ENCODE measurements at regions not wholly inside any gene's neighbourhood (a gene's known extent, or its start where the extent isn't known, plus 50 kb on each side); places are given as distances from the start of the nearest gene placed in this dataset.

- TF ChIP-seq CTCF (IDR thresholded peaks at IDR 0.05) (no peak), POLR2A (IDR thresholded peaks at IDR 0.05; ENCODE audit: low read length) (no peak), USF2 (IDR thresholded peaks at IDR 0.05) (no peak), SREBF2 (IDR thresholded peaks at IDR 0.05) (no peak), MAZ (IDR thresholded peaks at IDR 0.05; ENCODE audit: borderline replicate concordance, low read depth, low read length) (no peak), ESRRA (IDR thresholded peaks at IDR 0.05; ENCODE audit: borderline replicate concordance, low read length) (no peak), CHD4 (IDR thresholded peaks at IDR 0.05; ENCODE audit: borderline replicate concordance) (no peak), EP300 (IDR thresholded peaks at IDR 0.05) (no peak), HDAC2 (IDR thresholded peaks at IDR 0.05) (no peak), CBX8 (IDR thresholded peaks at IDR 0.05) (no peak)
- TF ChIP-seq, protein P1, sequence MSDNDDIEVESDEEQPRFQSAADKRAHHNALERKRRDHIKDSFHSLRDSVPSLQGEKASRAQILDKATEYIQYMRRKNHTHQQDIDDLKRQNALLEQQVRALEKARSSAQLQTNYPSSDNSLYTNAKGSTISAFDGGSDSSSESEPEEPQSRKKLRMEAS (IDR thresholded peaks at IDR 0.05), result no peak
Measured at GRCh38 chr10:8811201-8811600, 756.7 kb downstream of the GATA3 start.
